Uterus (tissue), 2 donors: ENCODE measurements at regions not wholly inside any gene's neighbourhood (a gene's known extent, or its start where the extent isn't known, plus 50 kb on each side); places are given as distances from the start of the nearest gene placed in this dataset.

Experiments used
- POLR2A ChIP-seq, 2 donors: fragments of 450-650 bp; IDR thresholded peaks; one replicate each; pipeline ENCODE4 v1.6.1; 2016; ENCODE audit warnings: antibody characterized with exemption in 2 of 2, mild to moderate bottlenecking in 1 of 2, moderate library complexity in 1 of 2
- TF ChIP-seq, protein P1 (sequence below), 4 experiments: fragments of 200-600 bp in 2 of 4; fragments of 450-650 bp in 2 of 4; sonication (generic) in 2 of 4; IDR thresholded peaks; one replicate each; pipeline ENCODE4 v1.5.1; 2016 to 2019; ENCODE audit warnings: antibody characterized with exemption in 4 of 4, mild to moderate bottlenecking in 2 of 4, moderate library complexity in 1 of 4

DNA sequence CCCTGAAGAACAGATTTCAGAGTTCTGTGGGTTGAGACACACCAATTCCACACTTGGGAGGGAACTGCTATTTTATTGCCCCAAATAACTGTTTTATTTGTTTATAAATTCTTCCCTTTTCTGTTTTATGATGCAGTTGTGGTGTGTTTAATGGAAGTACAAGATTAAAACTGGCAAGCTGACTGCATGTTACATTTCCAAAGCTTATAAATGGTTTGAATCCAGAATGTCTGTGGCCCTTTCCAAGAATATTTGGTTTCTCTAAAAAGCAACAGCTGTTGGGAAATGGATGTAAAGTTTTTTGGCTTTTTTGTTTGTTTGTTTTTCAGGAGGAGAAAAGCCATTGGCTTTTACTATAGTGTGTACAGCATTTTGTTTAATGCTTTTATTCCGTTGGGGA lies 234.5 kb downstream of the MTX2 start:
- TF ChIP-seq, protein P1, sequence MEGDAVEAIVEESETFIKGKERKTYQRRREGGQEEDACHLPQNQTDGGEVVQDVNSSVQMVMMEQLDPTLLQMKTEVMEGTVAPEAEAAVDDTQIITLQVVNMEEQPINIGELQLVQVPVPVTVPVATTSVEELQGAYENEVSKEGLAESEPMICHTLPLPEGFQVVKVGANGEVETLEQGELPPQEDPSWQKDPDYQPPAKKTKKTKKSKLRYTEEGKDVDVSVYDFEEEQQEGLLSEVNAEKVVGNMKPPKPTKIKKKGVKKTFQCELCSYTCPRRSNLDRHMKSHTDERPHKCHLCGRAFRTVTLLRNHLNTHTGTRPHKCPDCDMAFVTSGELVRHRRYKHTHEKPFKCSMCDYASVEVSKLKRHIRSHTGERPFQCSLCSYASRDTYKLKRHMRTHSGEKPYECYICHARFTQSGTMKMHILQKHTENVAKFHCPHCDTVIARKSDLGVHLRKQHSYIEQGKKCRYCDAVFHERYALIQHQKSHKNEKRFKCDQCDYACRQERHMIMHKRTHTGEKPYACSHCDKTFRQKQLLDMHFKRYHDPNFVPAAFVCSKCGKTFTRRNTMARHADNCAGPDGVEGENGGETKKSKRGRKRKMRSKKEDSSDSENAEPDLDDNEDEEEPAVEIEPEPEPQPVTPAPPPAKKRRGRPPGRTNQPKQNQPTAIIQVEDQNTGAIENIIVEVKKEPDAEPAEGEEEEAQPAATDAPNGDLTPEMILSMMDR (IDR thresholded peaks at IDR 0.05), result no peak
- no peak for TF ChIP-seq POLR2A (IDR thresholded peaks at IDR 0.05)
